B cell (primary cell): ENCODE measurements at regions not wholly inside any gene's neighbourhood (a gene's known extent, or its start where the extent isn't known, plus 50 kb on each side); places are given as distances from the start of the nearest gene placed in this dataset.

Experiments used
- ATAC-seq: fragments of 200-7000 bp; cut with Tn5 transposase; one replicate; pipeline ENCODE4 v1.10.0; 2021; ENCODE audit warnings: low read depth, mild to moderate bottlenecking, moderate number of reproducible peaks, moderate library complexity
- CTCF ChIA-PET: fragments of 350-600 bp; sonication (Branson Sonifier 250); formaldehyde crosslinking; loops from one replicate; lab custom pipeline; 2021; ENCODE audit warnings: antibody characterized with exemption, inconsistent platforms; lab: Charles Lee
- POLR2A ChIA-PET: fragments of 350-600 bp; sonication (Branson Sonifier 250); formaldehyde crosslinking; loops from one replicate; lab custom pipeline; 2021; ENCODE audit warnings: antibody characterized with exemption; lab: Charles Lee
- DNase-seq: peaks from one replicate; pipeline ENCODE4 v3.0.0; 2013
- H2AFZ ChIP-seq: 2 replicates; pipeline ENCODE4 v1.6.1; 2012; ENCODE audit warnings: mild to moderate bottlenecking, low read depth, low read length; ENCODE audit not compliant: insufficient read depth, poor library complexity, severe bottlenecking
- H3K27ac ChIP-seq, 2 donors: 1 replicate in 1 of 2; 2 replicates in 1 of 2; pipeline ENCODE4 v1.5.1; 2012 to 2013; ENCODE audit warnings: low read length in 2 of 2, mild to moderate bottlenecking in 2 of 2, moderate library complexity in 1 of 2
- H3K27me3 ChIP-seq, 4 experiments: fragments of 200-600 bp in 1 of 4; sonication (generic) in 1 of 4; replicated peaks in 1 of 4; 1 replicate in 2 of 4; 2 replicates in 2 of 4; pipeline versions ENCODE4 v1.6.1 to v1.7.0; 2013 to 2016; ENCODE audit warnings: low read length in 3 of 4, mild to moderate bottlenecking in 2 of 4, mixed read lengths in 1 of 4, moderate library complexity in 1 of 4; ENCODE audit not compliant: insufficient read depth in 4 of 4, control insufficient read depth in 3 of 4; ENCODE audit errors: control extremely low read depth in 1 of 4
- H3K36me3 ChIP-seq, 2 experiments: replicated peaks in 1 of 2; 1 replicate in 1 of 2; 2 replicates in 1 of 2; pipeline versions ENCODE4 v1.6.1 to v1.7.1; 2013; ENCODE audit warnings: low read length in 1 of 2; ENCODE audit not compliant: insufficient read depth in 2 of 2, control insufficient read depth in 1 of 2; ENCODE audit errors: control extremely low read depth in 1 of 2, extremely low read depth in 1 of 2
- H3K4me1 ChIP-seq, 2 donors: fragments of 200-600 bp in 1 of 2; sonication (generic) in 1 of 2; 1 replicate in 1 of 2; 2 replicates in 1 of 2; pipeline versions ENCODE4 v1.5.1 to v1.6.1; 2013 to 2017; ENCODE audit warnings: low read length in 2 of 2; ENCODE audit not compliant: control insufficient read depth in 2 of 2, insufficient read depth in 2 of 2
- H3K4me2 ChIP-seq: replicated peaks from 2 replicates; pipeline ENCODE3; 2012; ENCODE audit warnings: mild to moderate bottlenecking, low read depth, low read length; ENCODE audit not compliant: poor library complexity, severe bottlenecking
- H3K4me3 ChIP-seq, 5 experiments: fragments of 200-600 bp in 1 of 5; sonication (generic) in 1 of 5; 1 replicate in 3 of 5; 2 replicates in 2 of 5; pipeline versions ENCODE4 v1.5.1 to v1.7.0; 2011 to 2016; ENCODE audit warnings: low read length in 4 of 5, mild to moderate bottlenecking in 4 of 5, low read depth in 2 of 5, control low read depth in 1 of 5, moderate library complexity in 1 of 5; ENCODE audit not compliant: insufficient read depth in 1 of 5; ENCODE audit errors: control extremely low read depth in 1 of 5, extremely low read depth in 1 of 5
- H3K79me2 ChIP-seq: fragments of 200-600 bp; sonication (generic); one replicate; pipeline ENCODE4 v1.6.0; 2016; ENCODE audit warnings: low read length; ENCODE audit not compliant: control insufficient read depth, insufficient read depth
- H3K9ac ChIP-seq: fragments of 200-600 bp; sonication (generic); 2 replicates; pipeline ENCODE4 v1.6.1; 2017; ENCODE audit warnings: mild to moderate bottlenecking, low read length, moderate library complexity
- H3K9me3 ChIP-seq, 3 donors: one replicate each; pipeline versions ENCODE4 v1.6.1 to v1.7.1; 2013; ENCODE audit warnings: low read length in 2 of 3; ENCODE audit not compliant: control insufficient read depth in 2 of 3, insufficient read depth in 1 of 3; ENCODE audit errors: control extremely low read depth in 1 of 3
- H4K20me1 ChIP-seq: 2 replicates; pipeline ENCODE4 v1.6.0; 2012; ENCODE audit warnings: mild to moderate bottlenecking, low read length; ENCODE audit not compliant: insufficient read depth, control insufficient read depth, poor library complexity, severe bottlenecking
- H3K27ac Mint-ChIP-seq: one replicate; pipeline ENCODE4 v1.8.0; 2021; ENCODE audit warnings: mixed read lengths
- H3K27me3 Mint-ChIP-seq: one replicate; pipeline ENCODE4 v1.8.0; 2021; ENCODE audit warnings: mixed read lengths
- H3K4me1 Mint-ChIP-seq: one replicate; pipeline ENCODE4 v1.8.0; 2021; ENCODE audit warnings: mixed read lengths
- H3K4me3 Mint-ChIP-seq: one replicate; pipeline ENCODE4 v1.8.0; 2021; ENCODE audit warnings: mixed read lengths
- H3K9me3 Mint-ChIP-seq: one replicate; pipeline ENCODE4 v1.8.0; 2022; ENCODE audit warnings: mixed read lengths; ENCODE audit not compliant: insufficient read depth
- EZH2 ChIP-seq: IDR thresholded peaks from 2 replicates; pipeline ENCODE4 v1.6.1; 2012; ENCODE audit warnings: borderline replicate concordance, low read depth, mild to moderate bottlenecking, moderate library complexity, low read length; ENCODE audit not compliant: insufficient read depth, poor library complexity, severe bottlenecking
- WGBS: methylation state at CpG from one replicate; pipeline ENCODE4 v1.1.5; 2013; ENCODE audit warnings: missing lambda C conversion rate; ENCODE audit not compliant: insufficient coverage; 5-methylcytosine and 5-hydroxymethylcytosine counted together
- intact Hi-C: fragments of 100-400 bp; cut with micrococcal nuclease; formaldehyde crosslinking; loops from one replicate; pipeline ENCODE4 v1.10.0; 2022
- TF ChIP-seq, protein P1 (sequence below): fragments of 200-600 bp; IDR thresholded peaks from one replicate; pipeline ENCODE4 v1.8.0; 2022; ENCODE audit warnings: antibody characterized with exemption, mild to moderate bottlenecking

DNA sequence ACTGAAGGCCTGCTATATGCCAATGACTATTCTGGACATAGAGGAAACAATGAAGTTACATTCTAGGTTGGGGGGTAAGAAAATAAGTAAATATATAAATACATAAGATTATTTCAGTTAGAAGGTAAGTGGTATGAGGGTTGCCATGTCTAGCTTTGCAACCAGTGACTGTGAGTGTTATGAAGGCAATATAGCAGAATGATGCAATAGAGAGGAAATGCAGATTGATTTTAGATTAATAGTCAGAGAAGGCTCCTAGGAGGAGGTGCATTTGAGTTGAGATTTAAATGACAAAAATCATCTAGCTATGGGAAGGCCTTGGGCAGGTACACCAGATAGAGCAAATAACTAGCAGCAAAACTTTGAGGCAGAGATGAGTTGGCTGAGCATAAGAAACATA, 243.2 kb downstream of the FBXO8 start:
- Histone ChIP-seq H3K36me3 (no peaks in the 10 kb centered on the region), H4K20me1 (no peaks in the 10 kb centered on the region), H3K4me1 (no peaks in the 10 kb centered on the region), H3K4me3 (no peak overlapping the region), H3K9ac (no peak overlapping the region), H3K9me3 (no peaks in the 10 kb centered on the region), H2AFZ (no peak overlapping the region), H3K79me2 (no peaks in the 10 kb centered on the region), H3K27me3 (no peaks in the 10 kb centered on the region), H3K27ac (no peak overlapping the region), H3K4me2 (no peak overlapping the region)
- POLR2A ChIA-PET: no interaction called here
- ATAC-seq: no peak
- peaks cover 4% of the 10 kb centered on the region for H3K9me3 Mint-ChIP-seq
- H3K27me3 Mint-ChIP-seq: no peaks in the 10 kb centered on the region
- H3K27ac Mint-ChIP-seq: no peak overlapping the region
- H3K4me1 Mint-ChIP-seq: no peaks in the 10 kb centered on the region
- intact Hi-C loops: no loop called here
- CTCF ChIA-PET: no interaction called here
- no peak for TF ChIP-seq EZH2
- TF ChIP-seq, protein P1, sequence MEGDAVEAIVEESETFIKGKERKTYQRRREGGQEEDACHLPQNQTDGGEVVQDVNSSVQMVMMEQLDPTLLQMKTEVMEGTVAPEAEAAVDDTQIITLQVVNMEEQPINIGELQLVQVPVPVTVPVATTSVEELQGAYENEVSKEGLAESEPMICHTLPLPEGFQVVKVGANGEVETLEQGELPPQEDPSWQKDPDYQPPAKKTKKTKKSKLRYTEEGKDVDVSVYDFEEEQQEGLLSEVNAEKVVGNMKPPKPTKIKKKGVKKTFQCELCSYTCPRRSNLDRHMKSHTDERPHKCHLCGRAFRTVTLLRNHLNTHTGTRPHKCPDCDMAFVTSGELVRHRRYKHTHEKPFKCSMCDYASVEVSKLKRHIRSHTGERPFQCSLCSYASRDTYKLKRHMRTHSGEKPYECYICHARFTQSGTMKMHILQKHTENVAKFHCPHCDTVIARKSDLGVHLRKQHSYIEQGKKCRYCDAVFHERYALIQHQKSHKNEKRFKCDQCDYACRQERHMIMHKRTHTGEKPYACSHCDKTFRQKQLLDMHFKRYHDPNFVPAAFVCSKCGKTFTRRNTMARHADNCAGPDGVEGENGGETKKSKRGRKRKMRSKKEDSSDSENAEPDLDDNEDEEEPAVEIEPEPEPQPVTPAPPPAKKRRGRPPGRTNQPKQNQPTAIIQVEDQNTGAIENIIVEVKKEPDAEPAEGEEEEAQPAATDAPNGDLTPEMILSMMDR: no peak
- H3K4me3 Mint-ChIP-seq: no peak overlapping the region
- no peak for DNase-seq

- TF ChIP-seq, protein P1: no peak
- TF ChIP-seq EZH2: no peak
- Histone ChIP-seq H3K9me3 (no peaks in the 10 kb centered on the region), H3K27ac (no peak overlapping the region), H3K27me3 (no peaks in the 10 kb centered on the region), H3K36me3 (no peaks in the 10 kb centered on the region), H2AFZ (no peak overlapping the region), H3K9ac (no peak overlapping the region), H4K20me1 (no peaks in the 10 kb centered on the region), H3K4me1 (no peaks in the 10 kb centered on the region), H3K79me2 (no peaks in the 10 kb centered on the region), H3K4me3 (no peak overlapping the region), H3K4me2 (no peak overlapping the region)
- H3K27ac Mint-ChIP-seq: no peak overlapping the region
- 100% methylated on average over 2 of the region's 5 CpGs for WGBS
- H3K4me3 Mint-ChIP-seq: no peak overlapping the region
- H3K4me1 Mint-ChIP-seq: no peaks in the 10 kb centered on the region
- no peaks in the 10 kb centered on the region for H3K27me3 Mint-ChIP-seq
- ATAC-seq (no peak), DNase-seq (no peak)
- ChIA-PET POLR2A (no interaction called here), CTCF (no interaction called here)
- no peaks in the 10 kb centered on the region for H3K9me3 Mint-ChIP-seq
- intact Hi-C loops: no loop called here
Observed at GRCh38 chr4:174038481-174038880, 245.0 kb downstream of the FBXO8 start.
